Brain microvascular endothelial cell (primary cell): ENCODE measurements at regions not wholly inside any gene's neighbourhood (a gene's known extent, or its start where the extent isn't known, plus 50 kb on each side); places are given as distances from the start of the nearest gene placed in this dataset.

Source experiments
- DNase-seq: peaks from one replicate; pipeline ENCODE4 v3.0.0-alpha.2; 2020
- H3K27ac ChIP-seq: fragments of 250-450 bp; sonication (Bioruptor Pico); 2 replicates; pipeline ENCODE4 v1.5.1; 2020; ENCODE audit warnings: mild to moderate bottlenecking, moderate library complexity
- H3K27me3 ChIP-seq: fragments of 250-450 bp; sonication (Bioruptor Pico); replicated peaks from 2 replicates; pipeline ENCODE4 v1.5.1; 2020; ENCODE audit warnings: mild to moderate bottlenecking
- H3K36me3 ChIP-seq: fragments of 250-450 bp; sonication (Bioruptor Pico); replicated peaks from 2 replicates; pipeline ENCODE4 v1.5.1; 2020; ENCODE audit warnings: mild to moderate bottlenecking
- H3K4me3 ChIP-seq: 2 replicates; pipeline ENCODE4 v1.5.1; 2011; ENCODE audit warnings: low read depth, mild to moderate bottlenecking, control low read depth, low read length, moderate library complexity
- in situ Hi-C: cut with HindIII; loops from 2 replicates; pipeline ENCODE4 v1.10.0; 2017; ENCODE audit warnings: low sequenced_read_pairs, low pct_ligation_motif_present
- TF ChIP-seq, protein P1 (sequence below): IDR thresholded peaks from 2 replicates; pipeline ENCODE4 v1.5.1; 2011; ENCODE audit warnings: low read depth, mild to moderate bottlenecking, moderate library complexity, low read length, control low read depth, inconsistent platforms; ENCODE audit errors: missing control alignments

DNA sequence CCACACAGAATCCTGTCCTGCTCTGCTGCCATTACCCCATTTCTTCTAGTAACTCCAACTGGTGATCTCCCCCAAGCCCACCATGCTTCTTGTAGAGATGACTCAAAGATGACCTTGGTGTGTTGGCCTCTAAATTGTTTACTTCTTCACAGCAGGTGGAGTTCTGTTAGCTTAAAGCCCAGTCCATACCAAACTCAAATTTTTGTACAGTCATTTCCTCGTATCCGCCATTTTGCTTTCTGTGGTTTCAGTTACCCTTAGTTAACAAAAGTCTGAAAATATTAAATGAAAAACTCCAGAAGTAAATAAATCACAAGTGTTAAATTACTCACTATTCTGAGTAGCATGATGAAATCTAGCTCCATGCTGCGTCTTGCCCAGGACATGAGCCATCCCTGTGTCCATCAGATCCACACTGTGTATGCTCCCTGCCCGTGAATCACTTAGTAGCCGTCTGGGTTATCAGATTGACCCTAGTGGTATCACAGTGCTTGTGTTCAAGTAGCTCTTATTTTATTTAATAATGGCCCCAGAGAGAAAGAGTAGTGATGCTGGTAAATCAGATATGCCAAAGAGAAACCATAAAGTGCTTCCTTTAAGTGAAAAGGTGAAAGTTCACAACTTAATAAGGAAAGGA, 133.3 kb upstream of the NOL4 start:
- no peak for DNase-seq
- Histone ChIP-seq H3K27me3 (no peaks in the 10 kb centered on the region), H3K36me3 (no peaks in the 10 kb centered on the region), H3K4me3 (no peak overlapping the region), H3K27ac (no peak overlapping the region)
- TF ChIP-seq, protein P1, sequence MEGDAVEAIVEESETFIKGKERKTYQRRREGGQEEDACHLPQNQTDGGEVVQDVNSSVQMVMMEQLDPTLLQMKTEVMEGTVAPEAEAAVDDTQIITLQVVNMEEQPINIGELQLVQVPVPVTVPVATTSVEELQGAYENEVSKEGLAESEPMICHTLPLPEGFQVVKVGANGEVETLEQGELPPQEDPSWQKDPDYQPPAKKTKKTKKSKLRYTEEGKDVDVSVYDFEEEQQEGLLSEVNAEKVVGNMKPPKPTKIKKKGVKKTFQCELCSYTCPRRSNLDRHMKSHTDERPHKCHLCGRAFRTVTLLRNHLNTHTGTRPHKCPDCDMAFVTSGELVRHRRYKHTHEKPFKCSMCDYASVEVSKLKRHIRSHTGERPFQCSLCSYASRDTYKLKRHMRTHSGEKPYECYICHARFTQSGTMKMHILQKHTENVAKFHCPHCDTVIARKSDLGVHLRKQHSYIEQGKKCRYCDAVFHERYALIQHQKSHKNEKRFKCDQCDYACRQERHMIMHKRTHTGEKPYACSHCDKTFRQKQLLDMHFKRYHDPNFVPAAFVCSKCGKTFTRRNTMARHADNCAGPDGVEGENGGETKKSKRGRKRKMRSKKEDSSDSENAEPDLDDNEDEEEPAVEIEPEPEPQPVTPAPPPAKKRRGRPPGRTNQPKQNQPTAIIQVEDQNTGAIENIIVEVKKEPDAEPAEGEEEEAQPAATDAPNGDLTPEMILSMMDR: no peak
- in situ Hi-C loops: no loop called here

DNA sequence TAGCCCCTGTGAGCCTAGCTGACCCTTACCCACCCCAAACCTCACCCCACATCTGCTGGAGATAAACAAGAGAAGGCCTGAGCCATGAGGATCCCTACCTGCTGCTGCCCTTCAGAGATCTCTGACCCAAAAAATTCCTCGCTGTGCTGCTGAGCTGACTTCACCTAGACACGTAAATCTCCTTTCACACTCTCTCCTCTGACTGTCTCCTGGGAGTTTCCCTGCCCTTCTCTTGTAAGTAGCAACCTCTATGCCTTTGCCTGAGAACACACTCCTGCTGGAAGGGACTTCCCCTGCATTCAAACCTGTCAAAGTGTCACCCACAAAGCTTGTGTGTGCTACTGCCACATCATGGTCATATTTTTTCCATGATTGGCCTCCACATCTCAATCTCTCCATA, 134.2 kb upstream of the NOL4 start:
- no peak overlapping the region for H3K27ac ChIP-seq
- no peak overlapping the region for H3K4me3 ChIP-seq
- in situ Hi-C loops: no loop called here
- no peaks in the 10 kb centered on the region for H3K27me3 ChIP-seq
- H3K36me3 ChIP-seq: no peaks in the 10 kb centered on the region
- TF ChIP-seq, protein P1: no peak
- no peak for DNase-seq

DNA sequence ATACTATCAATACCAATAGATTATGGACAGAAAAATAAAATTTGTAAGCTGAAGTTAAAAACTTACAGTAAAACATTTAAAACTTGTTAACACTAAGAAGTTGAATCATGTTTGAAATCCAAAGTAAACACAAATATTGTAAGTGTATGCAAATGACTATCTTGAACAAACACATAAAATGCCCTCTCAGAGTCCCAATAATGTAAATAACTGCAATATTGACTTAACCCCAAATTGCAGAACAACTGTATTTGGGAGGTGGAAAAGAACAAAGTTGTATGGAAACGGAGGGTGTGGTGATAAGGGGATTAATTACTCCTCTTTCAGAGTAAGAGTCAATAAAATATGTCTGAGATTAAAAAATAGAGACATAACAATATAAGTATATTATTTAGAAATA, 140.0 kb upstream of the NOL4 start:
- Histone ChIP-seq H3K4me3 (no peak overlapping the region), H3K27me3 (no peaks in the 10 kb centered on the region), H3K27ac (no peak overlapping the region), H3K36me3 (no peaks in the 10 kb centered on the region)
- no peak for DNase-seq
- TF ChIP-seq, protein P1: no peak
- in situ Hi-C loops: no loop called here

DNA sequence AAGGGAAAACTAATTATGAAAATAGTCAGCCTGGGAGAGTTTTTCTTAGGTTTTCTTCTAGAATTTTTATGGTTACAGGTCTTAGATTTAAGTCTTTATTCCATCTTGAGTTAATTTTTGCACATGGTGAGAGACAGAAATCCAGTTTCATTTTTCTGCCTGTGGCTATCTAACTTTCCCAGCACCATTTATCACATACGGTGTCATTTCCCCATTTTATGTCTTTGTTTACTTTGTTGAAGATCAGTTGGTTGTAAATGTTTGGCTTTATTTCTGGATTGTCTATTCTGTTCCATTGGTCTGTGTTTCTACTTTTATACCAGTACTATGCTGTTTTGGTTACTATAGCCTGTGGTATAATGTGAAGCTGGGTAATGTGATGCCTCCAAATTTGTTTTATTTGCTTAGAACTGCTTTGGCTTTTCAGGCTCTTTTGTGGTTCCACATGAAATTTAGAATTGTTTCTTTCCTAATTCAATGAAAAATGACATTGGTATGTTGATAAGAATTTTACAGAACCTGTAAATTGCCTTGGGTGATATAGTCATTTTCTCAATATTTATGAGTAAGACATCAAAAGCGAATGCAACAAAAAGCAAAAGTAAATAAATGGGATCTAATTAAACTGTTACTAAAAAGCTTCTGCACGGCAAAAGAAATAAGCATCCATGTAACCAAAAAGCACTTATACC, 146.1 kb upstream of the NOL4 start:
- Histone ChIP-seq H3K4me3 (no peak overlapping the region), H3K36me3 (no peaks in the 10 kb centered on the region), H3K27ac (no peak overlapping the region), H3K27me3 (no peaks in the 10 kb centered on the region)
- DNase-seq: no peak
- TF ChIP-seq, protein P1: no peak
- in situ Hi-C loops: no loop called here

DNA sequence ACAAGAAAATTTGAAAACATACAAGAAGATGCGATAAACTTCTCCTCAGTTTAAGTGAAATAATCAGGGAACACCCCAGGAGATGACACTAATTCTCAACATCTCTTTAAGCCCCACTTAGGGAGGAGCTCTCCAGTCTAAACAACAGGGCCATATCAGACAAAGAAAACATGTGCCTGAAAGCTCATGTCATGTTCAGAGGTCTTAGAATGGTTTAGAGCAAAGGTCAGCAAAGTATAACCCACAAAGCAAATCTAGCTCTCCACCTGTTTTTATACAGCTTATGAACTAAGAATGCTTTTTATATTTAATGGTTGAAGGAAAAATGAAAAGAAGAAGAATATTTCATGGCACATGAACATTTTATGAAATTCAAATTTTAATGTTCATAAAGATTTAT, 155.6 kb upstream of the NOL4 start:
- Histone ChIP-seq H3K27ac (no peak overlapping the region), H3K27me3 (no peaks in the 10 kb centered on the region), H3K36me3 (no peaks in the 10 kb centered on the region), H3K4me3 (no peak overlapping the region)
- no peak for DNase-seq
- TF ChIP-seq, protein P1: no peak
- in situ Hi-C loops: no loop called here

DNA sequence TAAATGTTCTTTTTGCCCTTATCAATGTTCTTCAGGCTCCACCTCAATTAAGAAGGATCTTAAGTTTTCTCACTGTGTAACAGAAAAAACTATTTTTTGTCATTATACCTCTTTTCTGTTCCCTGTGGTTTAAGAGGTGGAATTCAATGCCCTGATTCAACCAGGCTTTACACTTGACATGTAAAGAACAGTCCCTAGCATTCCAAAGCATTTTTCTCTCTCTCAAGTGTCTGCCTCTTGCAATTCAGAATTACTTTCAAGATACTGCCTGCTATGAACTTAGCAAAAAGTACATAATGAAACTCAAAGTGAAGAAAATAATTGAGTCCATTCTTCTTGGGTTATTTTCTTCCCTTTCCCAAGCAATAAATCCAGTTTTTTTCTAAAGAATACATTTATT, 160.6 kb upstream of the NOL4 start:
- in situ Hi-C loops: no loop called here
- Histone ChIP-seq H3K4me3 (no peak overlapping the region), H3K36me3 (no peaks in the 10 kb centered on the region), H3K27ac (no peak overlapping the region), H3K27me3 (no peaks in the 10 kb centered on the region)
- no peak for DNase-seq
- TF ChIP-seq, protein P1: no peak
